ENCODE measurements at regions not wholly inside any gene's neighbourhood (a gene's known extent, or its start where the extent isn't known, plus 50 kb on each side); places are given as distances from the start of the nearest gene placed in this dataset.

DNA sequence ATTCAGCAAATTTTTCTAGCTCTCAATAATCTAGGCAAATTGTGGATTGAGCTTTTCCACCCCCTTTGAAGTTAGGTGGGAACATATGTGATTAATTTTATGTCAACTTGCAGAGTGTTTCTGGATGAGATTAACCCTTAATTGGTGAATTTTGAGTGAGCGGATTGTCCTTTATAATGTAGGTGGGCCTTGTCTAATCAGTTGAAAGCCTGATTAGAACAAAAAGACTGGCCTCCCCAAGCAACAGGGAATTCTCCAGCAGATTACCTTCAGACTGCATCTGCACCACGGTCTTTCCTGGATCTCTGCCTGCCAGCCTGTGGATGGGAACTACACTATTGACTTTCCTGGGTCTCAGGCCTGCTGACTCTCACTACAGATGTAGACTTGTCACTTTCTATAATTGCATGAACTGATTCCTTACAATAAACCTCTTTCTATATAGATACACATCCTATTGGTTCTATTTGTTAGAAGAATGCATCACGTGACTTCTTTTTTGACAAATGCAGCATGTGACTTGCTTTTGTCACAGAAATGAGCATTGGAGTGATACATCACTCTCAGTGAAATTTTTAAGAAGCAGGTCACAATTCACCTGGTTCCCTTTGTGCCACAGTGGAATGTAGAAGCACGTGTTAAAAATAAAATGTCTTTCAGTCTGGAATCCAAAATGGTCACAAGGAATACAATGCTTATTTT lies 1038.3 kb downstream of the CDH11 start:
- no peak for TF ChIP-seq POLR2AphosphoS5 (IDR thresholded peaks at IDR 0.05)
- no peak for TF ChIP-seq MXI1 (conservative IDR thresholded peaks at IDR 0.05; ENCODE audit: poor library complexity, severe bottlenecking)
- no peak for TF ChIP-seq TAF1 (IDR thresholded peaks at IDR 0.05; ENCODE audit: low read depth)
- TF ChIP-seq EZH2 (IDR thresholded peaks at IDR 0.05; ENCODE audit: borderline replicate concordance, insufficient read depth, low read length, poor library complexity, severe bottlenecking), result no peak
- no peak for TF ChIP-seq RAD21 (conservative IDR thresholded peaks at IDR 0.05)

DNA sequence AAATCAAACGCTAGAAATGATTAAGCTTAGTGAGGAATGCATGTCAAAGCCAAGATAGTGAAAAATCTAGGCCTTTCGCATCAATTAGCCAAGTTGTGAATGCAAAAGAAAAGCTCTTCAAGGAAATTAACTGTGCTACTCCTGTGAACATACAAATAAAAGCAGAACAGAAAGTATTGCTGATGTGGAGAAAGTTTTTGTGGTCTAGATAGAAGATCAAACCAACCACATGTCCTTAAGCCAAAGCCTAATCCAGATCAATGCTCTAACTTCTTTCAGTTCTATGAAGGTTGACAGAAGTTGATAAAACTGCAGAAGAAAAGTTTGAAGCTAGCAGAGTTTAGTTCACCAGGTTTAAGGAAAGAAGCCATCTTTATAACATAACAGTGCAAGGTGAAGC lies 1044.6 kb downstream of the CDH11 start:
- TF ChIP-seq, protein P1, sequence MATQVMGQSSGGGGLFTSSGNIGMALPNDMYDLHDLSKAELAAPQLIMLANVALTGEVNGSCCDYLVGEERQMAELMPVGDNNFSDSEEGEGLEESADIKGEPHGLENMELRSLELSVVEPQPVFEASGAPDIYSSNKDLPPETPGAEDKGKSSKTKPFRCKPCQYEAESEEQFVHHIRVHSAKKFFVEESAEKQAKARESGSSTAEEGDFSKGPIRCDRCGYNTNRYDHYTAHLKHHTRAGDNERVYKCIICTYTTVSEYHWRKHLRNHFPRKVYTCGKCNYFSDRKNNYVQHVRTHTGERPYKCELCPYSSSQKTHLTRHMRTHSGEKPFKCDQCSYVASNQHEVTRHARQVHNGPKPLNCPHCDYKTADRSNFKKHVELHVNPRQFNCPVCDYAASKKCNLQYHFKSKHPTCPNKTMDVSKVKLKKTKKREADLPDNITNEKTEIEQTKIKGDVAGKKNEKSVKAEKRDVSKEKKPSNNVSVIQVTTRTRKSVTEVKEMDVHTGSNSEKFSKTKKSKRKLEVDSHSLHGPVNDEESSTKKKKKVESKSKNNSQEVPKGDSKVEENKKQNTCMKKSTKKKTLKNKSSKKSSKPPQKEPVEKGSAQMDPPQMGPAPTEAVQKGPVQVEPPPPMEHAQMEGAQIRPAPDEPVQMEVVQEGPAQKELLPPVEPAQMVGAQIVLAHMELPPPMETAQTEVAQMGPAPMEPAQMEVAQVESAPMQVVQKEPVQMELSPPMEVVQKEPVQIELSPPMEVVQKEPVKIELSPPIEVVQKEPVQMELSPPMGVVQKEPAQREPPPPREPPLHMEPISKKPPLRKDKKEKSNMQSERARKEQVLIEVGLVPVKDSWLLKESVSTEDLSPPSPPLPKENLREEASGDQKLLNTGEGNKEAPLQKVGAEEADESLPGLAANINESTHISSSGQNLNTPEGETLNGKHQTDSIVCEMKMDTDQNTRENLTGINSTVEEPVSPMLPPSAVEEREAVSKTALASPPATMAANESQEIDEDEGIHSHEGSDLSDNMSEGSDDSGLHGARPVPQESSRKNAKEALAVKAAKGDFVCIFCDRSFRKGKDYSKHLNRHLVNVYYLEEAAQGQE (IDR thresholded peaks at IDR 0.05; ENCODE audit: borderline replicate concordance), result no peak
- TF ChIP-seq EP300 (conservative IDR thresholded peaks at IDR 0.05; ENCODE audit: poor library complexity, severe bottlenecking) (no peak), SMC3 (conservative IDR thresholded peaks at IDR 0.05; ENCODE audit: poor library complexity) (no peak), POLR2AphosphoS5 (IDR thresholded peaks at IDR 0.05) (no peak), RAD21 (conservative IDR thresholded peaks at IDR 0.05) (no peak), EZH2 (IDR thresholded peaks at IDR 0.05; ENCODE audit: borderline replicate concordance, insufficient read depth, low read length, poor library complexity, severe bottlenecking) (no peak), MXI1 (conservative IDR thresholded peaks at IDR 0.05; ENCODE audit: poor library complexity, severe bottlenecking) (no peak), TAF1 (IDR thresholded peaks at IDR 0.05; ENCODE audit: low read depth) (no peak)
- TF ChIP-seq, protein P2, sequence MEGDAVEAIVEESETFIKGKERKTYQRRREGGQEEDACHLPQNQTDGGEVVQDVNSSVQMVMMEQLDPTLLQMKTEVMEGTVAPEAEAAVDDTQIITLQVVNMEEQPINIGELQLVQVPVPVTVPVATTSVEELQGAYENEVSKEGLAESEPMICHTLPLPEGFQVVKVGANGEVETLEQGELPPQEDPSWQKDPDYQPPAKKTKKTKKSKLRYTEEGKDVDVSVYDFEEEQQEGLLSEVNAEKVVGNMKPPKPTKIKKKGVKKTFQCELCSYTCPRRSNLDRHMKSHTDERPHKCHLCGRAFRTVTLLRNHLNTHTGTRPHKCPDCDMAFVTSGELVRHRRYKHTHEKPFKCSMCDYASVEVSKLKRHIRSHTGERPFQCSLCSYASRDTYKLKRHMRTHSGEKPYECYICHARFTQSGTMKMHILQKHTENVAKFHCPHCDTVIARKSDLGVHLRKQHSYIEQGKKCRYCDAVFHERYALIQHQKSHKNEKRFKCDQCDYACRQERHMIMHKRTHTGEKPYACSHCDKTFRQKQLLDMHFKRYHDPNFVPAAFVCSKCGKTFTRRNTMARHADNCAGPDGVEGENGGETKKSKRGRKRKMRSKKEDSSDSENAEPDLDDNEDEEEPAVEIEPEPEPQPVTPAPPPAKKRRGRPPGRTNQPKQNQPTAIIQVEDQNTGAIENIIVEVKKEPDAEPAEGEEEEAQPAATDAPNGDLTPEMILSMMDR (IDR thresholded peaks at IDR 0.05; ENCODE audit: poor library complexity, severe bottlenecking), result no peak
- no peak overlapping the region for H3K27ac ChIP-seq (ENCODE audit: low read length)
- no peaks in the 10 kb centered on the region for H3K9me2 ChIP-seq (ENCODE audit: insufficient read depth, low read length)
- no peaks in the 10 kb centered on the region for H3K27me3 ChIP-seq (ENCODE audit: insufficient read depth, low read depth, low read length)
- no peaks in the 10 kb centered on the region for H3K9me3 ChIP-seq (ENCODE audit: low read length)
- H3K36me3 ChIP-seq (ENCODE audit: insufficient read depth, low read length), result no peaks in the 10 kb centered on the region
- H3F3A ChIP-seq (ENCODE audit: insufficient read depth, low read length, poor library complexity, severe bottlenecking), result no peaks in the 10 kb centered on the region
- H2AFZ ChIP-seq (ENCODE audit: low read depth, low read length), result no peak overlapping the region
- no peaks in the 10 kb centered on the region for H4K20me1 ChIP-seq (ENCODE audit: insufficient read depth)
- H3K4me2 ChIP-seq (ENCODE audit: low read length), result no peak overlapping the region
- H3K9ac ChIP-seq (ENCODE audit: low read length), result no peak overlapping the region
- H3K79me2 ChIP-seq (replicated peaks; ENCODE audit: insufficient read depth, low read length), result no peaks in the 10 kb centered on the region
- no peak overlapping the region for H3K4me3 ChIP-seq (ENCODE audit: low read length)

More for the DNA sequence above, 1038.3 kb downstream of the CDH11 start:
- no peak overlapping the region for H2AFZ ChIP-seq (ENCODE audit: low read depth, low read length)
- H3K27me3 ChIP-seq (ENCODE audit: insufficient read depth, low read depth, low read length), result no peaks in the 10 kb centered on the region
- no peaks in the 10 kb centered on the region for H3K36me3 ChIP-seq (ENCODE audit: insufficient read depth, low read length)
- no peak overlapping the region for H3K4me3 ChIP-seq (ENCODE audit: low read length)
- H3F3A ChIP-seq (ENCODE audit: insufficient read depth, low read length, poor library complexity, severe bottlenecking), result no peaks in the 10 kb centered on the region
- H3K9ac ChIP-seq (ENCODE audit: low read length), result no peak overlapping the region
- no peaks in the 10 kb centered on the region for H3K9me3 ChIP-seq (ENCODE audit: low read length)
- H3K9me2 ChIP-seq (ENCODE audit: insufficient read depth, low read length), result no peaks in the 10 kb centered on the region
- H3K4me2 ChIP-seq (ENCODE audit: low read length), result no peak overlapping the region
- no peak overlapping the region for H3K27ac ChIP-seq (ENCODE audit: low read length)
- H3K79me2 ChIP-seq (replicated peaks; ENCODE audit: insufficient read depth, low read length), result no peaks in the 10 kb centered on the region
- H4K20me1 ChIP-seq (ENCODE audit: insufficient read depth), result no peaks in the 10 kb centered on the region
